ENCODE measurements at regions not wholly inside any gene's neighbourhood (a gene's known extent, or its start where the extent isn't known, plus 50 kb on each side); places are given as distances from the start of the nearest gene placed in this dataset.

DNA sequence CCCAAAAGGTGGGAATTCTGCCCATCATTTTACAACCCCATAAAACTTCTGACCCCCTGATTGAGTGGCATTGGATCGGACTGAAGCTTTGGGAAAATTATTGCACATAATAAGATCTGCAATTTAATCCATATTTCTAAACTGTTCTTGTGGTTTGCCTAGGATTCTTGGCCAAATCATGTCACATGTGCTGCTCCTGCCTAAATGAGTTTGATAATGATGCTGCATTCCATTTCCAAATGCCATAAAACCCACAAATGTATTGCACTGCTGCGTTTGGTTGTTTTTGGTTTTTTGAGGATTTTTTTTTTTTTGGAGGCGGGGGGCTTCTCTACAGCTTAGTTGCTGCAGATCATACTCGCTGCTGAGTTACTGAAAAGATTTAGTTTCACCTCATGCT lies 153.6 kb downstream of the QDPR start:
- ChIA-PET CTCF (no interaction called here), POLR2A (ENCODE audit: unreplicated experiment) (no interaction called here)
- peaks cover 28% of the 10 kb centered on the region for H3K27me3 ChIP-seq (ENCODE audit: insufficient read depth, low read depth)
- H3K9me2 ChIP-seq (ENCODE audit: insufficient read depth): no peaks in the 10 kb centered on the region
- no peaks in the 10 kb centered on the region for H3K4me1 ChIP-seq (replicated peaks; ENCODE audit: insufficient read depth)
- BruUV-seq (replicated peaks): no TSS peak
- no peaks in the 10 kb centered on the region for H3K36me3 ChIP-seq (ENCODE audit: low read depth)
- H3F3A ChIP-seq (ENCODE audit: insufficient read depth, low read depth): no peaks in the 10 kb centered on the region
- H3K4me3 ChIP-seq: no peak overlapping the region
- no peak overlapping the region for H2AFZ ChIP-seq
- H3K9me3 ChIP-seq (ENCODE audit: insufficient read depth, low read depth): no peaks in the 10 kb centered on the region
- H3K27ac ChIP-seq: no peak overlapping the region
- H3K4me2 ChIP-seq: no peak overlapping the region
- intact Hi-C loops (cut with micrococcal nuclease; ENCODE audit: unreplicated experiment): no loop called here
- DNase-seq: no peak
- H3K79me2 ChIP-seq (ENCODE audit: low read depth): no peaks in the 10 kb centered on the region
- no peaks in the 10 kb centered on the region for H4K20me1 ChIP-seq (ENCODE audit: insufficient read depth)
- no peak for TF ChIP-seq EZH2 (IDR thresholded peaks at IDR 0.05; ENCODE audit: low read depth)
- TF ChIP-seq, protein P1, sequence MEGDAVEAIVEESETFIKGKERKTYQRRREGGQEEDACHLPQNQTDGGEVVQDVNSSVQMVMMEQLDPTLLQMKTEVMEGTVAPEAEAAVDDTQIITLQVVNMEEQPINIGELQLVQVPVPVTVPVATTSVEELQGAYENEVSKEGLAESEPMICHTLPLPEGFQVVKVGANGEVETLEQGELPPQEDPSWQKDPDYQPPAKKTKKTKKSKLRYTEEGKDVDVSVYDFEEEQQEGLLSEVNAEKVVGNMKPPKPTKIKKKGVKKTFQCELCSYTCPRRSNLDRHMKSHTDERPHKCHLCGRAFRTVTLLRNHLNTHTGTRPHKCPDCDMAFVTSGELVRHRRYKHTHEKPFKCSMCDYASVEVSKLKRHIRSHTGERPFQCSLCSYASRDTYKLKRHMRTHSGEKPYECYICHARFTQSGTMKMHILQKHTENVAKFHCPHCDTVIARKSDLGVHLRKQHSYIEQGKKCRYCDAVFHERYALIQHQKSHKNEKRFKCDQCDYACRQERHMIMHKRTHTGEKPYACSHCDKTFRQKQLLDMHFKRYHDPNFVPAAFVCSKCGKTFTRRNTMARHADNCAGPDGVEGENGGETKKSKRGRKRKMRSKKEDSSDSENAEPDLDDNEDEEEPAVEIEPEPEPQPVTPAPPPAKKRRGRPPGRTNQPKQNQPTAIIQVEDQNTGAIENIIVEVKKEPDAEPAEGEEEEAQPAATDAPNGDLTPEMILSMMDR (conservative IDR thresholded peaks at IDR 0.05): no peak

DNA sequence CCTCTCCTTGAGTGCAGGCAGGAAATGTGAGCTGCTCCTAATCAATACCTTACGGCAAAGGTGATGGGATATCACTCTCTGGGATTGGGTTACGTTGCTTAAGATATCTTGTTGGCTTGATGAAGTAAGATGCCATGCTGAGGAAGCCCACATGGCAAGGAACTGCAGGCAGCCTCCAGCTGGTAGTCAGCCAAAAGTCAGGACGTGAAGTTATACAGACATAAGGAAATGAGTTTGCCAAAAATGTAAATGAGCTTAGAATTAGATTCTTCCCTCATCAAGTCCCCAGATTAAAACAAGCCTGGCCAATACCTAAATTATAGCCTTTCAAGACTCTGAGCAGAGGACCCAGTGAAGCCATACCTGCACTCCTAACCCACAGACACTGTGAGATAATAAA lies 155.0 kb downstream of the QDPR start:
- H3K9me3 ChIP-seq (ENCODE audit: insufficient read depth, low read depth): no peaks in the 10 kb centered on the region
- TF ChIP-seq EZH2 (IDR thresholded peaks at IDR 0.05; ENCODE audit: low read depth): no peak
- TF ChIP-seq, protein P1 (conservative IDR thresholded peaks at IDR 0.05): no peak
- no peak overlapping the region for H2AFZ ChIP-seq
- no peaks in the 10 kb centered on the region for H4K20me1 ChIP-seq (ENCODE audit: insufficient read depth)
- H3K27ac ChIP-seq: no peak overlapping the region
- H3K4me3 ChIP-seq: no peak overlapping the region
- H3K27me3 ChIP-seq (ENCODE audit: insufficient read depth, low read depth): peaks cover 24% of the 10 kb centered on the region
- no peak overlapping the region for H3K4me2 ChIP-seq
- H3K36me3 ChIP-seq (ENCODE audit: low read depth): no peaks in the 10 kb centered on the region
- intact Hi-C loops (cut with micrococcal nuclease; ENCODE audit: unreplicated experiment): no loop called here
- ChIA-PET POLR2A (ENCODE audit: unreplicated experiment) (no interaction called here), CTCF (no interaction called here)
- no peaks in the 10 kb centered on the region for H3K9me2 ChIP-seq (ENCODE audit: insufficient read depth)
- DNase-seq: no peak
- no peaks in the 10 kb centered on the region for H3K79me2 ChIP-seq (ENCODE audit: low read depth)
- H3K4me1 ChIP-seq (replicated peaks; ENCODE audit: insufficient read depth): no peaks in the 10 kb centered on the region
- no peaks in the 10 kb centered on the region for H3F3A ChIP-seq (ENCODE audit: insufficient read depth, low read depth)
- no TSS peak for BruUV-seq (replicated peaks)

DNA sequence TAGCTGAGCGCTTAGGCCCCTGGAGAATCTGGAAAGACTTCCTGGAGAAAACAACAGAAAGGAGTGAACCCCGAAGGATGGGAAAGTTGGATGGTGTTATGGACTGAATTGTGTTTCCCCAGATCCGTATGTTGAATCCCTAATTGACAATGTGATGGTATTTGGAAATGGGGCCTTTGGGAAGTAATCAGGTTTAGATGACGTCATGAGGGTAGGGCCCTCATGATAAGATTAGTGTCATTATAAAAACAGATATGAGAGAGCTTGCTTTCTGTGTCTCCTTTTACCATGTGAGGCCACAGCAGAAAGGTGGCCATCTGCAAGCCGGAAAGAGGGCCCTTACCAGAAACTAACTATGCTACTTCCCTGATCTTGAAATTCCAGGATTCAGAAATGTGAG lies 159.5 kb downstream of the QDPR start:
- H3K4me3 ChIP-seq: no peak overlapping the region
- H2AFZ ChIP-seq: no peak overlapping the region
- CTCF ChIA-PET: no interaction called here
- TF ChIP-seq, protein P1 (conservative IDR thresholded peaks at IDR 0.05): no peak
- no peak for TF ChIP-seq EZH2 (IDR thresholded peaks at IDR 0.05; ENCODE audit: low read depth)
- no peak overlapping the region for H3K27ac ChIP-seq
- POLR2A ChIA-PET (ENCODE audit: unreplicated experiment): no interaction called here
- H3K4me1 ChIP-seq (replicated peaks; ENCODE audit: insufficient read depth): no peaks in the 10 kb centered on the region
- H3K27me3 ChIP-seq (ENCODE audit: insufficient read depth, low read depth): peaks cover 10% of the 10 kb centered on the region
- no peaks in the 10 kb centered on the region for H4K20me1 ChIP-seq (ENCODE audit: insufficient read depth)
- no peaks in the 10 kb centered on the region for H3K79me2 ChIP-seq (ENCODE audit: low read depth)
- no peak overlapping the region for H3K4me2 ChIP-seq
- H3K9me3 ChIP-seq (ENCODE audit: insufficient read depth, low read depth): no peaks in the 10 kb centered on the region
- no TSS peak for BruUV-seq (replicated peaks)
- no peaks in the 10 kb centered on the region for H3K36me3 ChIP-seq (ENCODE audit: low read depth)
- no peak for DNase-seq
- intact Hi-C loops (cut with micrococcal nuclease; ENCODE audit: unreplicated experiment): no loop called here
- H3K9me2 ChIP-seq (ENCODE audit: insufficient read depth): no peaks in the 10 kb centered on the region
- H3F3A ChIP-seq (ENCODE audit: insufficient read depth, low read depth): no peaks in the 10 kb centered on the region
